ENCODE measurements at regions not wholly inside any gene's neighbourhood (a gene's known extent, or its start where the extent isn't known, plus 50 kb on each side); places are given as distances from the start of the nearest gene placed in this dataset.
A peak's percentile ranks its signal among the peaks of the same experiment; 100 is the strongest.

DNA sequence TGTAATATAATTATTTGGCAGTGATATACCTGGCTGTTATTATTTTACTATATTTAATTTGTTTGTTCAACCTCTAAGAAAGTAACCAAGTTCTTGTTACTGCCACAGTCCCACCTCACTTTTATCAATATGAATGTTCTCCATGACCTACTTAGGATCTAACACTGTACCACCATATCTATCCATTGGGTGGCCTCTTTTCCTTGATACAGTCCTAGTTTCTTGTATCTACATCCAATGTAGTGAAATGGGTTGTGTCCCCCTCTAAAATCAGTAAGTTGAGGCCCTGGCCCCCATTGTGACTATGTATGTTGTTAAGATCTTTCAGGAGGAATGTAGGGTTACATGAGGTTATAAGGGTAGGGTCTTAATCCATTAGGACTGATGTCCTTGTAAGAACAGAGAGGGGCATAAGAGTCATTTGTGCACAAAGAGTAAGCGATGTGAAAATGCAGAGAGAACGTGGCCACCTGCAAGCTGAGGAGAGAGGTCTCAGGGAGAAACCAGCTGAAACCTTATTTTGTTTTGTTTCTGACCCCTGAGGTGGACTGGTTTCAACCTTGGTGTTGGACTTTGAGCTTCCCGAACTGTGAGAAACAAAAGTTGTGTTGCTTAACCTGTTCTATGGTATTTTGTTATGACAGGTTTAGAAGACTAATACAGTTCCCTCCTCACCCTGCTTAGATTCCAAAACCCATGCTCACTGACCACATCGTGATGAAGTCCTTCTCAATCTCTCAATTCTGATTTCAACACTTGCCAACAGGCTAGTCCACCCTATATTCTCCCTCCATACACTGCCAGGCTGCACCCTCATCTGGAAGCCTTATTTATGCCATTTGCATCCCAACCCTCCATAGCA lies 387.3 kb upstream of the EPHA7 start:
- Histone ChIP-seq H3K4me3 (ENCODE audit: low read depth, low read length) (no peak overlapping the region), H3K36me3 (ENCODE audit: insufficient read depth, low read length) (0 out of 2 replicates have a peak, but pooled peaks cover 9% of the 10 kb centered on the region), H3K27ac (ENCODE audit: low read depth, low read length) (no peak overlapping the region), H3K4me1 (ENCODE audit: control insufficient read depth, insufficient read depth, low read length, unreplicated experiment) (no peaks in the 10 kb centered on the region), H3K27me3 (ENCODE audit: insufficient read depth, low read length) (no peaks in the 10 kb centered on the region), H2AFZ (ENCODE audit: low read length, unreplicated experiment) (no peak overlapping the region), H3K79me2 (ENCODE audit: control insufficient read depth, insufficient read depth, low read length, unreplicated experiment) (no peaks in the 10 kb centered on the region)

- H3K27me3 ChIP-seq (ENCODE audit: insufficient read depth, low read length), result no peaks in the 10 kb centered on the region
- H2AFZ ChIP-seq (ENCODE audit: low read length, unreplicated experiment), result no peak overlapping the region
- no peak overlapping the region for H3K27ac ChIP-seq (ENCODE audit: low read depth, low read length)
- no peaks in the 10 kb centered on the region for H3K79me2 ChIP-seq (ENCODE audit: control insufficient read depth, insufficient read depth, low read length, unreplicated experiment)
- H3K4me1 ChIP-seq (ENCODE audit: control insufficient read depth, insufficient read depth, low read length, unreplicated experiment), result peaks cover 23% of the 10 kb centered on the region
- no peaks in the 10 kb centered on the region for H3K36me3 ChIP-seq (ENCODE audit: insufficient read depth, low read length)
- H3K4me3 ChIP-seq (ENCODE audit: low read depth, low read length), result no peak overlapping the region
Measured at GRCh38 chr6:93801101-93801847, 381.9 kb upstream of the EPHA7 start.

GRCh38 chr6:93799226-93799625 lies 379.9 kb upstream of the EPHA7 start:
- peaks cover 23% of the 10 kb centered on the region for H3K4me1 ChIP-seq (ENCODE audit: control insufficient read depth, insufficient read depth, low read length, unreplicated experiment)
- no peaks in the 10 kb centered on the region for H3K79me2 ChIP-seq (ENCODE audit: control insufficient read depth, insufficient read depth, low read length, unreplicated experiment)
- H2AFZ ChIP-seq (ENCODE audit: low read length, unreplicated experiment), result peak overlapping the region; percentile 79
- H3K4me3 ChIP-seq (ENCODE audit: low read depth, low read length), result peak overlapping the region; percentile 33
- peak overlapping the region; percentile 53 for H3K27ac ChIP-seq (ENCODE audit: low read depth, low read length)
- no peaks in the 10 kb centered on the region for H3K27me3 ChIP-seq (ENCODE audit: insufficient read depth, low read length)
- H3K36me3 ChIP-seq (ENCODE audit: insufficient read depth, low read length), result no peaks in the 10 kb centered on the region

- Histone ChIP-seq H3K4me3 (ENCODE audit: low read depth, low read length) (no peak overlapping the region), H3K4me1 (ENCODE audit: control insufficient read depth, insufficient read depth, low read length, unreplicated experiment) (peaks cover 54% of the 10 kb centered on the region), H3K27me3 (ENCODE audit: insufficient read depth, low read length) (no peaks in the 10 kb centered on the region), H3K79me2 (ENCODE audit: control insufficient read depth, insufficient read depth, low read length, unreplicated experiment) (no peaks in the 10 kb centered on the region), H3K27ac (ENCODE audit: low read depth, low read length) (peak overlapping the region; percentile 92), H3K36me3 (ENCODE audit: insufficient read depth, low read length) (no peaks in the 10 kb centered on the region), H2AFZ (ENCODE audit: low read length, unreplicated experiment) (no peak overlapping the region)
Measured at GRCh38 chr6:93794166-93794565, 374.8 kb upstream of the EPHA7 start.

DNA sequence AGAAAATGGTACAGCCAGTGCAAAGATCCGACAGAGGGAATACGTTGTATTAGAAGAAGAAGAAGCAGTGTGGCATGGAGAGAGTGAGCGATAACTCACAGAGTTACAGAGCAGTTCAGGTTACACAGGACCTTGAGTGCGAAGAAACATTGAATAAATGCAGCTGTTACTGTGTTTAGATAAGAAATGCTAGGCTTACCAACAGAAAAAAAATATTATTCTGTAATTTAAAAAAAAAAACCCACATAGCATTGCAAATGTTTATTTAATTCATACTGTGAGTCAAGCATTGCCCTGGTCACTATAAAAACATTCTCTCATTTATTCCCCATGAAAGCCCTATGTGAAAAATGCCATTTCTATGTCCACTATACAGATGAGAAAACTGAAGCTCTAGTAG lies 373.4 kb upstream of the EPHA7 start:
- Histone ChIP-seq H3K4me3 (ENCODE audit: low read depth, low read length) (no peak overlapping the region), H3K27me3 (ENCODE audit: insufficient read depth, low read length) (no peaks in the 10 kb centered on the region), H3K36me3 (ENCODE audit: insufficient read depth, low read length) (no peaks in the 10 kb centered on the region), H3K79me2 (ENCODE audit: control insufficient read depth, insufficient read depth, low read length, unreplicated experiment) (no peaks in the 10 kb centered on the region), H3K4me1 (ENCODE audit: control insufficient read depth, insufficient read depth, low read length, unreplicated experiment) (peaks cover 52% of the 10 kb centered on the region), H3K27ac (ENCODE audit: low read depth, low read length) (peak overlapping the region; percentile 92), H2AFZ (ENCODE audit: low read length, unreplicated experiment) (no peak overlapping the region)

DNA sequence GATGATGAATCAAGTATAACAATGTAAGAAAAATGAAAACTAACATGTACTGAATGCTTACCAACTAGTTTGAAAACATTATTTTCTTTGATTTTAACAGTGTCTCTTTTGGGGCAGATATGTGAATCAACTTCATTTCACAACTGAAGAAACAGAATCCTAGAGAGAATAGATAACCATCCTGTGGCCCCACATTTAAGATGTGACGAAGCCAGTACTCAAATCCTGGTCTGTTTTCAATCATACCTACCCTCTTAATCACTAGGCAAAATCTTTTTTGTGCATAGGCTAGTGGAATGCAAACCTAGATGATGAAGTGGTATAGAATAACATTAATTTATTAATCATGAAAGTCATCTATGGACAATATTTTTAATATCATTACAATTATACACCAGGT lies 371.6 kb upstream of the EPHA7 start:
- H3K36me3 ChIP-seq (ENCODE audit: insufficient read depth, low read length), result no peaks in the 10 kb centered on the region
- H2AFZ ChIP-seq (ENCODE audit: low read length, unreplicated experiment), result peak overlapping the region; percentile 34
- peak overlapping the region; percentile 26; the same call in 1 of the 2 replicates for H3K4me3 ChIP-seq (ENCODE audit: low read depth, low read length)
- H3K27ac ChIP-seq (ENCODE audit: low read depth, low read length), result peak overlapping the region; percentile 92
- peaks cover 64% of the 10 kb centered on the region for H3K4me1 ChIP-seq (ENCODE audit: control insufficient read depth, insufficient read depth, low read length, unreplicated experiment)
- H3K79me2 ChIP-seq (ENCODE audit: control insufficient read depth, insufficient read depth, low read length, unreplicated experiment), result no peaks in the 10 kb centered on the region
- H3K27me3 ChIP-seq (ENCODE audit: insufficient read depth, low read length), result no peaks in the 10 kb centered on the region

DNA sequence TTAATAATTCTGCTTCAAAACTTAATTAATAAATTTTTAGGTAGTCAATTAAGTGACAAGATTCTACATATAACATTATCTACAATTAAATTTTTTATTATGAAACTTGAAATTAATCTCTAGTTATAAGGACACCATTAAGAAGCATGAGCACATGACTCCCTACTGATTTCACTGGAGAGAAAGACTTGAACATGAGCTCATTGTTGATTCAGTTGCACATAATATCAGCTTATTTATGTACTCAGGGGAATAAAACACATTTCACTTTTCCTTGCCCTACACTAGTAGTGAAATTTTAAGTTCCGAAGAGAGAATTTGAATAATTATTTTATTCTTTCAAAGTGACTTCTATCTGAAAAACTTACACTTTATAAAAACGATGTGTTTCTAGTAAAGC lies 370.2 kb upstream of the EPHA7 start:
- H2AFZ ChIP-seq (ENCODE audit: low read length, unreplicated experiment), result peak overlapping the region; percentile 40
- no peaks in the 10 kb centered on the region for H3K36me3 ChIP-seq (ENCODE audit: insufficient read depth, low read length)
- H3K4me1 ChIP-seq (ENCODE audit: control insufficient read depth, insufficient read depth, low read length, unreplicated experiment), result peaks cover 73% of the 10 kb centered on the region
- peak overlapping the region; percentile 92 for H3K27ac ChIP-seq (ENCODE audit: low read depth, low read length)
- no peaks in the 10 kb centered on the region for H3K79me2 ChIP-seq (ENCODE audit: control insufficient read depth, insufficient read depth, low read length, unreplicated experiment)
- no peaks in the 10 kb centered on the region for H3K27me3 ChIP-seq (ENCODE audit: insufficient read depth, low read length)
- H3K4me3 ChIP-seq (ENCODE audit: low read depth, low read length), result 0 out of 2 replicates have a peak overlapping the region, but pooled peaks have one; percentile 25

DNA sequence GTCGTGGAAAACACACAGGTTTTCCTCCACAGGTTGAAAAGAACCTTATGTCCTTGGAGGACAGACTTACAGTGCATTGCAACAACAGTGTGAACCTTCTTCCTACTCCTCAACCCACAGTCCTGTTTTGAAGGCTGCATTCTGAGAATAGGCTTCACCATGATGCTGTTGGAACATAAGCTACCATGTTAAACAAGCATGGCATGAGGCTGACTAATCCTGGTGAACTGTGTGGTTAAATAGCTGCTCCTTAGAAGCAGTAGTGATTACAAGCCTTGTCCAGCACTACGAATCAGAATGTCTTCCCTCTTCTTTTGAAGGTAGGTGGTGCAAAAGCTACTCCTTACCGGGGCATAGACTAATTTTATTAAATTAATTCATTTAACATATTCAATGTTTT lies 368.5 kb upstream of the EPHA7 start:
- H3K36me3 ChIP-seq (ENCODE audit: insufficient read depth, low read length), result no peaks in the 10 kb centered on the region; the same call in 1 of the 2 replicates
- peaks cover 79% of the 10 kb centered on the region for H3K4me1 ChIP-seq (ENCODE audit: control insufficient read depth, insufficient read depth, low read length, unreplicated experiment)
- no peaks in the 10 kb centered on the region for H3K79me2 ChIP-seq (ENCODE audit: control insufficient read depth, insufficient read depth, low read length, unreplicated experiment)
- H3K4me3 ChIP-seq (ENCODE audit: low read depth, low read length), result peak overlapping the region; percentile 49; the same call in 1 of the 2 replicates
- H2AFZ ChIP-seq (ENCODE audit: low read length, unreplicated experiment), result peak overlapping the region; percentile 89
- no peaks in the 10 kb centered on the region for H3K27me3 ChIP-seq (ENCODE audit: insufficient read depth, low read length)
- H3K27ac ChIP-seq (ENCODE audit: low read depth, low read length), result peak overlapping the region; percentile 99

GRCh38 chr6:93786474-93787330 lies 367.3 kb upstream of the EPHA7 start:
- no peaks in the 10 kb centered on the region; the same call in 1 of the 2 replicates for H3K36me3 ChIP-seq (ENCODE audit: insufficient read depth, low read length)
- peaks cover 78% of the 10 kb centered on the region for H3K4me1 ChIP-seq (ENCODE audit: control insufficient read depth, insufficient read depth, low read length, unreplicated experiment)
- no peaks in the 10 kb centered on the region for H3K27me3 ChIP-seq (ENCODE audit: insufficient read depth, low read length)
- H3K4me3 ChIP-seq (ENCODE audit: low read depth, low read length), result peak overlapping the region; percentile 78
- H2AFZ ChIP-seq (ENCODE audit: low read length, unreplicated experiment), result peak overlapping the region; percentile 26
- peak overlapping the region; percentile 99 for H3K27ac ChIP-seq (ENCODE audit: low read depth, low read length)
- H3K79me2 ChIP-seq (ENCODE audit: control insufficient read depth, insufficient read depth, low read length, unreplicated experiment), result no peaks in the 10 kb centered on the region

DNA sequence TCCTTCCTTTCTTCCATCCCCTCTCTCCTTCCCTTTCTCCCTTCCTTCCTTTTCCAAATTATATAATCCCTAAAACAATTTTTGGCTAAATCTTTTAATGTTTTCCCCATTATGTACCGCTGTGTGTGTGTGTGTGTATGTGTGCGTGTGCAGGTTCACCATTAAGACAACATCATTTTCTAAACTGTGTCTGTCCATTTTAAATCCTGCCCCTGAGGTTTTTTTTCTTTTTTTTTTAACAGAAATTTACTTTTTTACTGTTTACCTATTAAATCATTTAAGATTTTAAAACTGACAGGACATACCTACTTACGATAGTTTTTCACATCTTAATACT lies 366.3 kb upstream of the EPHA7 start:
- no peaks in the 10 kb centered on the region; the same call in 1 of the 2 replicates for H3K36me3 ChIP-seq (ENCODE audit: insufficient read depth, low read length)
- H3K27ac ChIP-seq (ENCODE audit: low read depth, low read length), result peak overlapping the region; percentile 99
- no peaks in the 10 kb centered on the region for H3K79me2 ChIP-seq (ENCODE audit: control insufficient read depth, insufficient read depth, low read length, unreplicated experiment)
- peaks cover 72% of the 10 kb centered on the region for H3K4me1 ChIP-seq (ENCODE audit: control insufficient read depth, insufficient read depth, low read length, unreplicated experiment)
- no peaks in the 10 kb centered on the region for H3K27me3 ChIP-seq (ENCODE audit: insufficient read depth, low read length)
- peak overlapping the region; percentile 98 for H2AFZ ChIP-seq (ENCODE audit: low read length, unreplicated experiment)
- peak overlapping the region; percentile 78 for H3K4me3 ChIP-seq (ENCODE audit: low read depth, low read length)

Data from ACC112 (cell line).